ENCODE measurements at regions not wholly inside any gene's neighbourhood (a gene's known extent, or its start where the extent isn't known, plus 50 kb on each side); places are given as distances from the start of the nearest gene placed in this dataset.

DNA sequence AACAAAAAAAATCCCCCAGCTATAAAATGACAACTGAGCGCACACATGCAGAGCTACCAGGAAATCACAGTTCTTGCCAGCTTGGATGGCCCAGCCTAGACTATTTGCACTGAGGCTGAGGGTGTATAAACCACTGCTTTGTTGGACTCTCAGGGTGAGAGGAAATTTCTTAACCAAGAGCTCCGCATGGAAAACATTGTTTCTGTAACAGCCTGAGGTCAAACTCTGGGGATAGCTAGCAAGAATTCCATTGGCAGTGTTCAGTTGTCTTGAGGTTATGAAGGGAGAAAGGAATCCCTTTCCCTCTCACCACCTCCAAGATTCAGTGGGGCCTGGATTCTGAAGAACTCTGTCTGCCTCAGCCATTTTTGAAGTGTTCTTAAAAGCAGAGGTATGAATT, 360.0 kb downstream of the OSTF1 start:
- H3K4me1 Mint-ChIP-seq (ENCODE audit: low read depth, unreplicated experiment) = no peaks in the 10 kb centered on the region

DNA sequence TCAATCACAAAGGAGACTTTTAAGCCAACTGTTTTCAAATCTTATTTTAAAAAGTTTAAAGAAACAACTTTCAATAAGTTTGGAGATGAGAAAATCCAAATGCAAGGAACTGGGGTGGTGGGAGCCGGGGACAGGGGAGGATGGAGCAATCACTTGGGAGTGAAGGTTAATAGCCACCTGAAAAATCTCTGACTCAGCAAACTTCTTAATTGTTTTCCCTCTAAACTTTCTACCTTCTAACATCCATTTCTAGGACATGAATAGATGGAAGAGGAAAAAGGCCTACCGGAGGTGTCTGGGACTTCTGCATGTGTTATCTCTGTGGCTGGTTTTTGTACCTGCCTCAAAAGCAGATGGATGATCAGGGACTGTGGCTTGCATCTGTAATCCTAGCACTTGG, 360.6 kb downstream of the OSTF1 start:
- H3K4me1 Mint-ChIP-seq (ENCODE audit: low read depth, unreplicated experiment) = no peaks in the 10 kb centered on the region
- no peaks in the 10 kb centered on the region for H3K27me3 Mint-ChIP-seq (ENCODE audit: insufficient read depth, unreplicated experiment)
- no peaks in the 10 kb centered on the region for H3K4me1 ChIP-seq
- no peaks in the 10 kb centered on the region for H3K27me3 ChIP-seq (replicated peaks; ENCODE audit: control insufficient read depth, insufficient read depth, low read length)
- no peak overlapping the region for H3K4me3 Mint-ChIP-seq (ENCODE audit: unreplicated experiment)
- intact Hi-C loops (cut with micrococcal nuclease; ENCODE audit: unreplicated experiment) = no loop called here
- no peak for DNase-seq
- H3K27ac Mint-ChIP-seq (ENCODE audit: unreplicated experiment) = no peak overlapping the region
- no peaks in the 10 kb centered on the region for H3K9me3 ChIP-seq
- no peaks in the 10 kb centered on the region for H3K36me3 ChIP-seq (ENCODE audit: control insufficient read depth, insufficient read depth, low read length)
- CTCF ChIA-PET = no interaction called here
- H3K4me3 ChIP-seq (ENCODE audit: low read depth, low read length) = no peak overlapping the region
- no TSS peak for BruUV-seq (replicated peaks)
- no peaks in the 10 kb centered on the region for H3K9me3 Mint-ChIP-seq (ENCODE audit: unreplicated experiment)
- H3K36me3 Mint-ChIP-seq (ENCODE audit: insufficient read depth, unreplicated experiment) = no peaks in the 10 kb centered on the region
- POLR2A ChIA-PET = no interaction called here
- TF ChIP-seq, protein P1, sequence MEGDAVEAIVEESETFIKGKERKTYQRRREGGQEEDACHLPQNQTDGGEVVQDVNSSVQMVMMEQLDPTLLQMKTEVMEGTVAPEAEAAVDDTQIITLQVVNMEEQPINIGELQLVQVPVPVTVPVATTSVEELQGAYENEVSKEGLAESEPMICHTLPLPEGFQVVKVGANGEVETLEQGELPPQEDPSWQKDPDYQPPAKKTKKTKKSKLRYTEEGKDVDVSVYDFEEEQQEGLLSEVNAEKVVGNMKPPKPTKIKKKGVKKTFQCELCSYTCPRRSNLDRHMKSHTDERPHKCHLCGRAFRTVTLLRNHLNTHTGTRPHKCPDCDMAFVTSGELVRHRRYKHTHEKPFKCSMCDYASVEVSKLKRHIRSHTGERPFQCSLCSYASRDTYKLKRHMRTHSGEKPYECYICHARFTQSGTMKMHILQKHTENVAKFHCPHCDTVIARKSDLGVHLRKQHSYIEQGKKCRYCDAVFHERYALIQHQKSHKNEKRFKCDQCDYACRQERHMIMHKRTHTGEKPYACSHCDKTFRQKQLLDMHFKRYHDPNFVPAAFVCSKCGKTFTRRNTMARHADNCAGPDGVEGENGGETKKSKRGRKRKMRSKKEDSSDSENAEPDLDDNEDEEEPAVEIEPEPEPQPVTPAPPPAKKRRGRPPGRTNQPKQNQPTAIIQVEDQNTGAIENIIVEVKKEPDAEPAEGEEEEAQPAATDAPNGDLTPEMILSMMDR (IDR thresholded peaks at IDR 0.05; ENCODE audit: insufficient read depth in 1 of 2, low read depth in 1 of 2, low read length in 1 of 2, severe bottlenecking in 1 of 2, unreplicated experiment in 1 of 2) = no peak

More for the DNA sequence above, 360.0 kb downstream of the OSTF1 start:
- Mint-ChIP-seq H3K27ac (ENCODE audit: unreplicated experiment) (no peak overlapping the region), H3K36me3 (ENCODE audit: insufficient read depth, unreplicated experiment) (no peaks in the 10 kb centered on the region), H3K9me3 (ENCODE audit: unreplicated experiment) (no peaks in the 10 kb centered on the region), H3K27me3 (ENCODE audit: insufficient read depth, unreplicated experiment) (no peaks in the 10 kb centered on the region), H3K4me3 (ENCODE audit: unreplicated experiment) (no peak overlapping the region)
- no TSS peak for BruUV-seq (replicated peaks)
- no peaks in the 10 kb centered on the region for H3K36me3 ChIP-seq (ENCODE audit: control insufficient read depth, insufficient read depth, low read length)
- intact Hi-C loops (cut with micrococcal nuclease; ENCODE audit: unreplicated experiment) = no loop called here
- CTCF ChIA-PET = no interaction called here
- H3K9me3 ChIP-seq = no peaks in the 10 kb centered on the region
- no peak overlapping the region for H3K4me3 ChIP-seq (ENCODE audit: low read depth, low read length)
- TF ChIP-seq, protein P1 (IDR thresholded peaks at IDR 0.05; ENCODE audit: insufficient read depth in 1 of 2, low read depth in 1 of 2, low read length in 1 of 2, severe bottlenecking in 1 of 2, unreplicated experiment in 1 of 2) = no peak
- H3K27me3 ChIP-seq (replicated peaks; ENCODE audit: control insufficient read depth, insufficient read depth, low read length) = no peaks in the 10 kb centered on the region
- H3K4me1 ChIP-seq = no peaks in the 10 kb centered on the region
- POLR2A ChIA-PET = no interaction called here
- no peak for DNase-seq

DNA sequence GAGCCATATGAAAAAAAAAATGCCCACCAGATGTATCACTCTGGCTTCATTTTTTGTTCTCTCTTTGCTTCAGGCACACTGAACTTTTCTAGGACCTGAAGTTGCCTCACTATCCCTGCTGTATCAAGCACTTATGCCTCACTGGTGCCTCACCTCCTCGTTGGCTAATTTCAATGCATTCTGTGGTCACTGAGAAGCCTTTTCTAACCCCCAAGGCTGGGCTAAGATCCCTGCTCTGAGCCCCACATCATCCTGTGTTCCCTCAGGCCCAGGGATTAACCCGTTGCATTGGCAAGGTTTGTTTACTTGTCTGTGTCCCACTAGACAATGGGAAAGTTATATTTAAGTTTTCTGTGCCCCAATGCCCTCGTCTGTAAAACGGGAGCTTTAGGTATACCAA, 362.7 kb downstream of the OSTF1 start:
- Histone ChIP-seq H3K9me3 (no peaks in the 10 kb centered on the region), H3K27me3 (replicated peaks; ENCODE audit: control insufficient read depth, insufficient read depth, low read length) (no peaks in the 10 kb centered on the region), H3K4me1 (no peaks in the 10 kb centered on the region), H3K4me3 (ENCODE audit: low read depth, low read length) (no peak overlapping the region), H3K36me3 (ENCODE audit: control insufficient read depth, insufficient read depth, low read length) (no peaks in the 10 kb centered on the region)
- intact Hi-C loops (cut with micrococcal nuclease; ENCODE audit: unreplicated experiment) = no loop called here
- BruUV-seq (replicated peaks) = no TSS peak
- TF ChIP-seq, protein P1 (IDR thresholded peaks at IDR 0.05; ENCODE audit: insufficient read depth in 1 of 2, low read depth in 1 of 2, low read length in 1 of 2, severe bottlenecking in 1 of 2, unreplicated experiment in 1 of 2) = no peak
- no peaks in the 10 kb centered on the region for H3K4me1 Mint-ChIP-seq (ENCODE audit: low read depth, unreplicated experiment)
- POLR2A ChIA-PET = no interaction called here
- no peaks in the 10 kb centered on the region for H3K27me3 Mint-ChIP-seq (ENCODE audit: insufficient read depth, unreplicated experiment)
- H3K9me3 Mint-ChIP-seq (ENCODE audit: unreplicated experiment) = no peaks in the 10 kb centered on the region
- no peak overlapping the region for H3K4me3 Mint-ChIP-seq (ENCODE audit: unreplicated experiment)
- DNase-seq = no peak
- H3K27ac Mint-ChIP-seq (ENCODE audit: unreplicated experiment) = no peak overlapping the region
- H3K36me3 Mint-ChIP-seq (ENCODE audit: insufficient read depth, unreplicated experiment) = no peaks in the 10 kb centered on the region
- CTCF ChIA-PET = no interaction called here
